Neutrophil (primary cell): ENCODE measurements at regions not wholly inside any gene's neighbourhood (a gene's known extent, or its start where the extent isn't known, plus 50 kb on each side); places are given as distances from the start of the nearest gene placed in this dataset.
"Not testable (repeated sequence)": the region's sequence is repeated elsewhere in the genome, so short reads cannot be mapped to it uniquely, and the experiment has no call there.

Source experiments
- H3K27ac ChIP-seq: fragments of 200-600 bp; sonication (generic); 2 replicates; pipeline ENCODE4 v1.5.1; 2016; ENCODE audit warnings: mild to moderate bottlenecking, moderate library complexity
- H3K27me3 ChIP-seq: fragments of 200-600 bp; sonication (generic); 2 replicates; pipeline ENCODE4 v1.6.0; 2016; ENCODE audit warnings: mild to moderate bottlenecking
- H3K36me3 ChIP-seq: fragments of 200-600 bp; sonication (generic); 2 replicates; pipeline ENCODE4 v1.5.1; 2017
- H3K4me1 ChIP-seq, 2 experiments: fragments of 200-600 bp in 1 of 2; sonication (generic) in 1 of 2; 1 replicate in 1 of 2; 2 replicates in 1 of 2; pipeline versions ENCODE4 v1.5.1 to v1.6.1; 2013 to 2016; ENCODE audit warnings: low read depth in 1 of 2, low read length in 1 of 2, mild to moderate bottlenecking in 1 of 2, moderate library complexity in 1 of 2; ENCODE audit not compliant: control insufficient read depth in 1 of 2, insufficient read depth in 1 of 2
- H3K4me3 ChIP-seq, 2 experiments: fragments of 200-600 bp in 1 of 2; sonication (generic) in 1 of 2; 1 replicate in 1 of 2; 2 replicates in 1 of 2; pipeline ENCODE4 v1.5.1; 2013 to 2016; ENCODE audit warnings: low read depth in 1 of 2, low read length in 1 of 2, mild to moderate bottlenecking in 1 of 2, moderate library complexity in 1 of 2
- H3K9me3 ChIP-seq: fragments of 200-600 bp; sonication (generic); 2 replicates; pipeline ENCODE4 v1.5.1; 2016
- TF ChIP-seq, protein P1 (sequence below): fragments of 200-600 bp; sonication (generic); IDR thresholded peaks from 2 replicates; pipeline ENCODE4 v1.5.1; 2016; ENCODE audit warnings: antibody characterized with exemption

DNA sequence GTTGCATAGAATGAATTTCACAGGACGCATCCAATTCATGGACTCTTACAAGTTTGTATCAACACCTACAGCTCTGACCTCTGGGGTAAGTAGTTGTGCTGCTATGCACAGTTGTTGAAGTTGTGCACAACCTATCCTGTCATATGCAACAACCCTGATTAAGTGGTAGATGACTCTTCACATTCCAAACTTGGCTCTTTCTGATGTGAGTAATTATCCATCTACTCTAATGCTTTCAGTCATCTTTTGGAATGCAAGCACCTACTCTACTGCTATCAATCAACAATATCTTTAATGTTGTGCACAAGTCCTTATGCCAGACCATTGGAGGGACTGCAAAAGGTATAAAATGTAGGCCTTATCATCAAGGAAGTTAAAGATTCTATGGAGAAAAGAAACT lies 921.4 kb downstream of the MCTP2 start:
- Histone ChIP-seq H3K36me3 (no peaks in the 10 kb centered on the region), H3K4me1 (no peaks in the 10 kb centered on the region), H3K4me3 (no peak overlapping the region), H3K27me3 (no peaks in the 10 kb centered on the region), H3K27ac (no peak overlapping the region), H3K9me3 (no peaks in the 10 kb centered on the region)
- TF ChIP-seq, protein P1, sequence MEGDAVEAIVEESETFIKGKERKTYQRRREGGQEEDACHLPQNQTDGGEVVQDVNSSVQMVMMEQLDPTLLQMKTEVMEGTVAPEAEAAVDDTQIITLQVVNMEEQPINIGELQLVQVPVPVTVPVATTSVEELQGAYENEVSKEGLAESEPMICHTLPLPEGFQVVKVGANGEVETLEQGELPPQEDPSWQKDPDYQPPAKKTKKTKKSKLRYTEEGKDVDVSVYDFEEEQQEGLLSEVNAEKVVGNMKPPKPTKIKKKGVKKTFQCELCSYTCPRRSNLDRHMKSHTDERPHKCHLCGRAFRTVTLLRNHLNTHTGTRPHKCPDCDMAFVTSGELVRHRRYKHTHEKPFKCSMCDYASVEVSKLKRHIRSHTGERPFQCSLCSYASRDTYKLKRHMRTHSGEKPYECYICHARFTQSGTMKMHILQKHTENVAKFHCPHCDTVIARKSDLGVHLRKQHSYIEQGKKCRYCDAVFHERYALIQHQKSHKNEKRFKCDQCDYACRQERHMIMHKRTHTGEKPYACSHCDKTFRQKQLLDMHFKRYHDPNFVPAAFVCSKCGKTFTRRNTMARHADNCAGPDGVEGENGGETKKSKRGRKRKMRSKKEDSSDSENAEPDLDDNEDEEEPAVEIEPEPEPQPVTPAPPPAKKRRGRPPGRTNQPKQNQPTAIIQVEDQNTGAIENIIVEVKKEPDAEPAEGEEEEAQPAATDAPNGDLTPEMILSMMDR: no peak

DNA sequence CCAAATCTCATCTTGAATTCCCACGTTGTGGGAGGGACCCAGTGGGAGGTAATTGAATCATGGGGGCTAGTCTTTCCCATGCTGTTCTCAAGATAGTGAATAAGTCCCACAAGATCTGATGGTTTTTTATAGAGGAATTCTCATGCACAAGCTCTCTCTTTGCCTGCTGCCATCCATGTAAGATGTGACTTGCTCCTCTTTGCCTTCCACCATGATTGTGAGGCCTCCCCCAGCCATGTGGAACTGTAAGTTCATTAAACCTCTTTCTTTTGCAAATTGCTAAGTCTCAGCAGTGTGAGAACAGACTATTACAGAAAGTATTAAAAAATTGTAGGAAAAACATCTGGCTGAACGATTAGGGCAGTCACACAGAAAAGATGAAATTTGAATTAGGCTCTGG lies 921.8 kb downstream of the MCTP2 start:
- H3K27ac ChIP-seq, H3K4me3 ChIP-seq, H3K27me3 ChIP-seq, H3K36me3 ChIP-seq, H3K9me3 ChIP-seq, H3K4me1 ChIP-seq: not testable (repeated sequence)

GRCh38 chr15:95160316-95160715 lies 929.0 kb downstream of the MCTP2 start:
- H3K27me3 ChIP-seq: no peaks in the 10 kb centered on the region
- H3K4me1 ChIP-seq: no peaks in the 10 kb centered on the region
- H3K9me3 ChIP-seq: no peaks in the 10 kb centered on the region
- no peak overlapping the region for H3K27ac ChIP-seq
- TF ChIP-seq, protein P1: no peak
- H3K4me3 ChIP-seq: no peak overlapping the region
- H3K36me3 ChIP-seq: no peaks in the 10 kb centered on the region

- H3K27me3 ChIP-seq: no peaks in the 10 kb centered on the region
- H3K36me3 ChIP-seq: no peaks in the 10 kb centered on the region
- no peak overlapping the region for H3K4me3 ChIP-seq
- TF ChIP-seq, protein P1: no peak
- H3K4me1 ChIP-seq: no peaks in the 10 kb centered on the region
- no peaks in the 10 kb centered on the region for H3K9me3 ChIP-seq
- H3K27ac ChIP-seq: no peak overlapping the region
Measured at GRCh38 chr15:95162069-95162468, 930.7 kb downstream of the MCTP2 start.

- Histone ChIP-seq H3K9me3 (no peaks in the 10 kb centered on the region), H3K4me1 (no peaks in the 10 kb centered on the region), H3K27me3 (no peaks in the 10 kb centered on the region), H3K27ac (no peak overlapping the region), H3K4me3 (no peak overlapping the region), H3K36me3 (no peaks in the 10 kb centered on the region)
- TF ChIP-seq, protein P1: no peak
Measured at GRCh38 chr15:95162531-95162930, 931.2 kb downstream of the MCTP2 start.

- Histone ChIP-seq H3K9me3 (no peaks in the 10 kb centered on the region), H3K36me3 (no peaks in the 10 kb centered on the region), H3K27me3 (no peaks in the 10 kb centered on the region), H3K4me1 (no peaks in the 10 kb centered on the region), H3K27ac (no peak overlapping the region), H3K4me3 (no peak overlapping the region)
- TF ChIP-seq, protein P1: no peak
Measured at GRCh38 chr15:95162967-95163531, 931.7 kb downstream of the MCTP2 start.
